ENCODE measurements at regions not wholly inside any gene's neighbourhood (a gene's known extent, or its start where the extent isn't known, plus 50 kb on each side); places are given as distances from the start of the nearest gene placed in this dataset.

- peak; percentile 36 for ATAC-seq
- no peaks in the 10 kb centered on the region for H3K36me3 Mint-ChIP-seq
Measured at GRCh38 chr5:175388531-175388930, 55.5 kb downstream of the DRD1 start.

GRCh38 chr5:175387144-175387543 lies 56.8 kb downstream of the DRD1 start:
- Mint-ChIP-seq H3K9me3 (peaks cover 5% of the 10 kb centered on the region), H3K27me3 (no peaks in the 10 kb centered on the region), H3K27ac (no peak overlapping the region), H3K4me1 (no peaks in the 10 kb centered on the region), H3K4me3 (no peak overlapping the region), H3K36me3 (no peaks in the 10 kb centered on the region)
- ATAC-seq = no peak

More at GRCh38 chr5:175388531-175388930, 55.5 kb downstream of the DRD1 start:
- no peaks in the 10 kb centered on the region for H3K27me3 Mint-ChIP-seq
- peaks cover 5% of the 10 kb centered on the region for H3K9me3 Mint-ChIP-seq
- no peaks in the 10 kb centered on the region for H3K4me1 Mint-ChIP-seq
- no peak overlapping the region for H3K4me3 Mint-ChIP-seq
- no peak overlapping the region for H3K27ac Mint-ChIP-seq

- Mint-ChIP-seq H3K4me1 (no peaks in the 10 kb centered on the region), H3K9me3 (peaks cover 5% of the 10 kb centered on the region), H3K27me3 (no peaks in the 10 kb centered on the region), H3K36me3 (no peaks in the 10 kb centered on the region), H3K4me3 (no peak overlapping the region), H3K27ac (no peak overlapping the region)
- no peak for ATAC-seq
Measured at GRCh38 chr5:175386526-175386925, 57.5 kb downstream of the DRD1 start.

- no peak overlapping the region for H3K27ac Mint-ChIP-seq
- no peaks in the 10 kb centered on the region for H3K36me3 Mint-ChIP-seq
- H3K4me3 Mint-ChIP-seq = no peak overlapping the region
- ATAC-seq = no peak
- H3K27me3 Mint-ChIP-seq = no peaks in the 10 kb centered on the region
- H3K9me3 Mint-ChIP-seq = peaks cover 5% of the 10 kb centered on the region
- H3K4me1 Mint-ChIP-seq = no peaks in the 10 kb centered on the region
Measured at GRCh38 chr5:175385691-175386362, 58.2 kb downstream of the DRD1 start.

- H3K4me1 Mint-ChIP-seq = no peaks in the 10 kb centered on the region
- no peaks in the 10 kb centered on the region for H3K27me3 Mint-ChIP-seq
- no peak overlapping the region for H3K27ac Mint-ChIP-seq
- H3K36me3 Mint-ChIP-seq = no peaks in the 10 kb centered on the region
- no peak for ATAC-seq
- H3K4me3 Mint-ChIP-seq = no peak overlapping the region
- H3K9me3 Mint-ChIP-seq = peaks cover 5% of the 10 kb centered on the region
Measured at GRCh38 chr5:175384724-175385552, 59.0 kb downstream of the DRD1 start.

- Mint-ChIP-seq H3K9me3 (peaks cover 5% of the 10 kb centered on the region), H3K4me1 (no peaks in the 10 kb centered on the region)
Measured at GRCh38 chr5:175383350-175383749, 60.6 kb downstream of the DRD1 start.

GRCh38 chr5:175382171-175382570 lies 61.8 kb downstream of the DRD1 start:
- peaks cover 5% of the 10 kb centered on the region for H3K9me3 Mint-ChIP-seq
- peaks cover 9% of the 10 kb centered on the region for H3K27me3 Mint-ChIP-seq
- no peak overlapping the region for H3K4me3 Mint-ChIP-seq
- H3K4me1 Mint-ChIP-seq = no peaks in the 10 kb centered on the region
- no peak overlapping the region for H3K27ac Mint-ChIP-seq
- no peaks in the 10 kb centered on the region for H3K36me3 Mint-ChIP-seq
- no peak for ATAC-seq

More at GRCh38 chr5:175383350-175383749, 60.6 kb downstream of the DRD1 start:
- no peaks in the 10 kb centered on the region for H3K36me3 Mint-ChIP-seq
- no peak for ATAC-seq
- no peak overlapping the region for H3K4me3 Mint-ChIP-seq
- H3K27me3 Mint-ChIP-seq = no peaks in the 10 kb centered on the region
- H3K27ac Mint-ChIP-seq = no peak overlapping the region

- Mint-ChIP-seq H3K4me3 (no peak overlapping the region), H3K36me3 (no peaks in the 10 kb centered on the region), H3K27me3 (peaks cover 9% of the 10 kb centered on the region), H3K4me1 (no peaks in the 10 kb centered on the region), H3K27ac (no peak overlapping the region), H3K9me3 (peaks cover 5% of the 10 kb centered on the region)
- no peak for ATAC-seq
Measured at GRCh38 chr5:175381130-175381529, 62.9 kb downstream of the DRD1 start.

GRCh38 chr5:175380701-175381100 lies 63.3 kb downstream of the DRD1 start:
- no peak for ATAC-seq
- Mint-ChIP-seq H3K36me3 (no peaks in the 10 kb centered on the region), H3K9me3 (peaks cover 5% of the 10 kb centered on the region), H3K27me3 (peaks cover 9% of the 10 kb centered on the region), H3K27ac (no peak overlapping the region), H3K4me1 (no peaks in the 10 kb centered on the region), H3K4me3 (no peak overlapping the region)

- Mint-ChIP-seq H3K4me1 (no peaks in the 10 kb centered on the region), H3K27me3 (peaks cover 9% of the 10 kb centered on the region), H3K9me3 (peaks cover 5% of the 10 kb centered on the region), H3K4me3 (no peak overlapping the region), H3K36me3 (no peaks in the 10 kb centered on the region), H3K27ac (no peak overlapping the region)
- no peak for ATAC-seq
Measured at GRCh38 chr5:175379867-175380266, 64.1 kb downstream of the DRD1 start.

GRCh38 chr5:175378444-175379028 lies 65.4 kb downstream of the DRD1 start:
- ATAC-seq = no peak
- no peaks in the 10 kb centered on the region for H3K36me3 Mint-ChIP-seq
- peaks cover 9% of the 10 kb centered on the region for H3K27me3 Mint-ChIP-seq
- H3K4me1 Mint-ChIP-seq = no peaks in the 10 kb centered on the region
- H3K27ac Mint-ChIP-seq = no peak overlapping the region
- no peaks in the 10 kb centered on the region for H3K9me3 Mint-ChIP-seq
- no peak overlapping the region for H3K4me3 Mint-ChIP-seq

- no peak for ATAC-seq
- H3K4me3 Mint-ChIP-seq = no peak overlapping the region
- no peak overlapping the region for H3K27ac Mint-ChIP-seq
- H3K4me1 Mint-ChIP-seq = no peaks in the 10 kb centered on the region
- H3K9me3 Mint-ChIP-seq = no peaks in the 10 kb centered on the region
- peaks cover 9% of the 10 kb centered on the region for H3K27me3 Mint-ChIP-seq
- no peaks in the 10 kb centered on the region for H3K36me3 Mint-ChIP-seq
Measured at GRCh38 chr5:175377816-175378215, 66.2 kb downstream of the DRD1 start.

- Mint-ChIP-seq H3K36me3 (no peaks in the 10 kb centered on the region), H3K27me3 (peaks cover 9% of the 10 kb centered on the region), H3K9me3 (peaks cover 4% of the 10 kb centered on the region), H3K4me3 (no peak overlapping the region), H3K27ac (no peak overlapping the region), H3K4me1 (no peaks in the 10 kb centered on the region)
- ATAC-seq = no peak
Measured at GRCh38 chr5:175374166-175374875, 69.7 kb downstream of the DRD1 start.

GRCh38 chr5:175365866-175366265 lies 78.1 kb downstream of the DRD1 start:
- no peak for ATAC-seq
- no peaks in the 10 kb centered on the region for H3K4me1 Mint-ChIP-seq
- no peaks in the 10 kb centered on the region for H3K9me3 Mint-ChIP-seq
- H3K36me3 Mint-ChIP-seq = no peaks in the 10 kb centered on the region
- H3K4me3 Mint-ChIP-seq = no peak overlapping the region
- H3K27ac Mint-ChIP-seq = no peak overlapping the region
- H3K27me3 Mint-ChIP-seq = peaks cover 21% of the 10 kb centered on the region

GRCh38 chr5:175363300-175363699 lies 80.7 kb downstream of the DRD1 start:
- H3K27ac Mint-ChIP-seq = no peak overlapping the region
- H3K4me1 Mint-ChIP-seq = no peaks in the 10 kb centered on the region
- H3K36me3 Mint-ChIP-seq = no peaks in the 10 kb centered on the region
- H3K9me3 Mint-ChIP-seq = no peaks in the 10 kb centered on the region
- H3K4me3 Mint-ChIP-seq = no peak overlapping the region
- H3K27me3 Mint-ChIP-seq = peaks cover 26% of the 10 kb centered on the region
- ATAC-seq = no peak
